ENCODE measurements at regions not wholly inside any gene's neighbourhood (a gene's known extent, or its start where the extent isn't known, plus 50 kb on each side); places are given as distances from the start of the nearest gene placed in this dataset.

DNA sequence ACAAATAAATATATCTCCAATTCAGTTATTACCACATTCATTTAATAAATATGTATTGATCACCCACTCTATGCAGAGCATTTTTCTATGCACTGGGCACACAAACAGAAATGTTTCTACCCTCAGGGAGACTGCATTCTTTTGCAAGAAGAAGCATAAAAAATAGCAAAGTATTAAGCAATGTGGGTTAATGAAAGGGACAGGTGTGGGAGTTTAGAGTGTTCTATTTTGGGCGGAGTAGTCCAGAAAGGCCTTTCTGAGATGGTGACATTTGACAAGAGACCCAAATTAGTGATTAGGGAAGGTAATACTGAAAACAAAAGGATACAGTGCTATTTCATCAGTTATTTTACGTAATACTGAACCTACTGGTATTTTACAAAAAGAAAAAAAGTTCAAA lies 394.3 kb upstream of the CHST9 start:
- Histone ChIP-seq H2BK120ac (ENCODE audit: low read depth, low read length) (no peak overlapping the region), H3K18ac (ENCODE audit: low read depth, low read length) (no peak overlapping the region), H3K23ac (ENCODE audit: low read depth, low read length) (no peak overlapping the region), H3K9me3 (ENCODE audit: control insufficient read depth, insufficient read depth, low read length) (peaks cover 2% of the 10 kb centered on the region; the same call in 1 of the 2 replicates), H2BK15ac (ENCODE audit: low read depth, low read length) (no peak overlapping the region), H2BK5ac (ENCODE audit: low read depth, low read length, poor library complexity, severe bottlenecking) (no peak overlapping the region), H4K20me1 (ENCODE audit: insufficient read depth, low read length) (no peaks in the 10 kb centered on the region), H3K4me3 (ENCODE audit: insufficient read depth, low read depth, low read length) (no peak overlapping the region), H2AK9ac (replicated peaks; ENCODE audit: low read depth, low read length, poor library complexity) (no peak overlapping the region), H3K56ac (ENCODE audit: extremely low read depth, insufficient read depth, low read length) (no peak overlapping the region), H3K4me1 (ENCODE audit: control insufficient read depth, insufficient read depth, low read length) (no peaks in the 10 kb centered on the region), H2AK5ac (ENCODE audit: low read depth, low read length) (no peak overlapping the region), H4K8ac (ENCODE audit: low read depth in 2 of 2, low read length in 2 of 2) (no peak overlapping the region), H3K79me1 (ENCODE audit: low read depth in 1 of 2, low read length in 2 of 2) (no peaks in the 10 kb centered on the region), H4K5ac (ENCODE audit: low read depth, low read length) (no peak overlapping the region), H3K27me3 (ENCODE audit: control insufficient read depth, insufficient read depth, low read length) (no peaks in the 10 kb centered on the region), H3K9me1 (ENCODE audit: insufficient read depth, low read length) (no peaks in the 10 kb centered on the region), H2BK20ac (ENCODE audit: low read depth, low read length) (no peak overlapping the region), H3K4ac (ENCODE audit: low read depth, low read length) (no peak overlapping the region), H3K9ac (ENCODE audit: low read depth, low read length) (no peak overlapping the region), H3K4me2 (ENCODE audit: low read depth, low read length) (no peak overlapping the region), H3K14ac (replicated peaks; ENCODE audit: low read depth, low read length) (no peak overlapping the region), H4K91ac (ENCODE audit: insufficient read depth, low read depth, low read length) (no peak overlapping the region), H3K27ac (ENCODE audit: insufficient read depth, low read length) (no peak overlapping the region), H2AFZ (replicated peaks; ENCODE audit: low read length, poor library complexity) (no peak overlapping the region), H3K36me3 (ENCODE audit: control insufficient read depth, insufficient read depth, low read length) (no peaks in the 10 kb centered on the region)
- ChIA-PET POLR2A (ENCODE audit: unreplicated experiment) (no interaction called here), CTCF (no interaction called here)
- ATAC-seq (ENCODE audit: low read depth) (no peak), DNase-seq (no peak)
- dilution Hi-C loops (cut with HindIII; ENCODE audit: low sequenced_read_pairs, unreplicated experiment), result no loop called here
- intact Hi-C loops (cut with micrococcal nuclease), result no loop called here
- in situ Hi-C loops (cut with MboI; ENCODE audit: low sequenced_read_pairs), result no loop called here
- no TSS peak for BruUV-seq (replicated peaks)
- 100% methylated on average over 1 of the region's 2 CpGs; no CpG with 5 or more reads in 1 of the 2 experiments for WGBS, 2 experiments (ENCODE audit: extremely low coverage in 2 of 2, insufficient read length in 1 of 2)
- TF ChIP-seq CEBPB (IDR thresholded peaks at IDR 0.05; ENCODE audit: low read depth, low read length), result no peak
- no peak for TF ChIP-seq POLR2A (IDR thresholded peaks at IDR 0.05; ENCODE audit: low read depth, low read length)
- TF ChIP-seq, protein P1, sequence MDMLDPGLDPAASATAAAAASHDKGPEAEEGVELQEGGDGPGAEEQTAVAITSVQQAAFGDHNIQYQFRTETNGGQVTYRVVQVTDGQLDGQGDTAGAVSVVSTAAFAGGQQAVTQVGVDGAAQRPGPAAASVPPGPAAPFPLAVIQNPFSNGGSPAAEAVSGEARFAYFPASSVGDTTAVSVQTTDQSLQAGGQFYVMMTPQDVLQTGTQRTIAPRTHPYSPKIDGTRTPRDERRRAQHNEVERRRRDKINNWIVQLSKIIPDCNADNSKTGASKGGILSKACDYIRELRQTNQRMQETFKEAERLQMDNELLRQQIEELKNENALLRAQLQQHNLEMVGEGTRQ (IDR thresholded peaks at IDR 0.05; ENCODE audit: low read depth, low read length), result no peak
- TF ChIP-seq BHLHE40 (IDR thresholded peaks at IDR 0.05; ENCODE audit: low read depth, low read length), result no peak
- no peak for TF ChIP-seq NFE2L2 (IDR thresholded peaks at IDR 0.05; ENCODE audit: low read depth, low read length)
- no peak for TF ChIP-seq ELK1 (IDR thresholded peaks at IDR 0.05; ENCODE audit: borderline replicate concordance, low read depth, low read length)
- no peak for TF ChIP-seq RAD21 (IDR thresholded peaks at IDR 0.05; ENCODE audit: low read length)
- TF ChIP-seq MAZ (IDR thresholded peaks at IDR 0.05; ENCODE audit: borderline replicate concordance, low read depth, low read length), result no peak
- no peak for TF ChIP-seq CTCF (conservative IDR thresholded peaks at IDR 0.05; ENCODE audit: low read depth, low read length)
- no peak for TF ChIP-seq RFX5 (IDR thresholded peaks at IDR 0.05; ENCODE audit: low read depth, low read length)
